GM12878 (cell line): ENCODE measurements at regions not wholly inside any gene's neighbourhood (a gene's known extent, or its start where the extent isn't known, plus 50 kb on each side); places are given as distances from the start of the nearest gene placed in this dataset.

Source experiments
- ATAC-seq: fragments of 200-7000 bp; cut with Tn5 transposase; 3 replicates; pipeline ENCODE4 v1.9.1; 2020; ENCODE audit warnings: mild to moderate bottlenecking, moderate library complexity
- BruUV-seq: library from RNA; stranded (reverse); fragments of 400-500 nt; replicated peaks from 2 replicates; lab custom pipeline; 2021; lab: Mats Ljungman, UMichigan
- CTCF ChIA-PET: fragments of 300-600 bp; sonication (Branson Sonifier 250); formaldehyde crosslinking; extraction: SDS; loops from one replicate; lab custom pipeline; 2021; ENCODE audit warnings: inconsistent platforms; lab: Yijun Ruan, JAX
- POLR2A ChIA-PET: fragments of 350-600 bp; formaldehyde crosslinking; extraction: SDS; loops from one replicate; lab custom pipeline; 2021; ENCODE audit warnings: inconsistent platforms; lab: Charles Lee
- RAD21 ChIA-PET: fragments of 300-600 bp; sonication (Branson Sonifier 250); formaldehyde crosslinking; loops from one replicate; lab custom pipeline; 2023; ENCODE audit warnings: antibody characterized with exemption; ENCODE audit not compliant: unreplicated experiment; lab: Charles Lee
- SMC1A ChIA-PET: fragments of 300-600 bp; sonication (Branson Sonifier 250); formaldehyde crosslinking; loops from one replicate; lab custom pipeline; 2023; ENCODE audit not compliant: unreplicated experiment, uncharacterized antibody; lab: Charles Lee
- DNase-seq: peaks from one replicate; pipeline ENCODE4 v3.0.0-alpha.2; 2011; ENCODE audit warnings: low read depth, low spot score
- FAIRE-seq: peaks from 3 replicates; lab custom pipeline; 2011; peaks lifted over from hg19 to GRCh38; lab: Jason Lieb, UNC
- H2AFZ ChIP-seq: 2 replicates; pipeline ENCODE4 v1.6.0; 2011; ENCODE audit warnings: low read depth, low read length, control low read depth; ENCODE audit not compliant: control insufficient read depth
- H3K27ac ChIP-seq: 2 replicates; pipeline ENCODE4 v1.5.1; 2011; ENCODE audit warnings: control low read depth; ENCODE audit not compliant: control insufficient read depth, insufficient read depth
- H3K27me3 ChIP-seq, 2 experiments: replicated peaks in 1 of 2; 2 replicates each; pipeline versions ENCODE4 v1.6.0 to v1.6.1; 2011; ENCODE audit warnings: low read length in 1 of 2; ENCODE audit not compliant: control insufficient read depth in 2 of 2, insufficient read depth in 2 of 2
- H3K36me3 ChIP-seq, 2 experiments: 2 replicates each; pipeline ENCODE4 v1.5.1; 2011; ENCODE audit warnings: low read length in 1 of 2; ENCODE audit not compliant: control insufficient read depth in 2 of 2, insufficient read depth in 2 of 2
- H3K4me1 ChIP-seq: 2 replicates; pipeline ENCODE4 v1.6.1; 2011; ENCODE audit warnings: mild to moderate bottlenecking, low read length, moderate library complexity, mixed read lengths; ENCODE audit not compliant: control insufficient read depth, insufficient read depth
- H3K4me2 ChIP-seq: 2 replicates; pipeline ENCODE4 v1.6.0; 2011; ENCODE audit warnings: control low read depth; ENCODE audit not compliant: control insufficient read depth, insufficient read depth
- H3K4me3 ChIP-seq: fragments of 200-600 bp; sonication (generic); 2 replicates; pipeline ENCODE4 v1.5.1; 2016
- H3K79me2 ChIP-seq: 2 replicates; pipeline ENCODE4 v1.6.0; 2011; ENCODE audit warnings: low read length; ENCODE audit not compliant: control insufficient read depth, insufficient read depth
- H3K9ac ChIP-seq: 2 replicates; pipeline ENCODE4 v1.8.0; 2011; ENCODE audit warnings: low read length, control low read depth, mixed read lengths; ENCODE audit not compliant: control insufficient read depth, insufficient read depth
- H3K9me3 ChIP-seq: replicated peaks from 3 replicates; pipeline ENCODE4 v1.5.1; 2011; ENCODE audit warnings: mild to moderate bottlenecking, low read length; ENCODE audit not compliant: control insufficient read depth, insufficient read depth
- H4K20me1 ChIP-seq: 2 replicates; pipeline ENCODE4 v1.6.0; 2011; ENCODE audit not compliant: control insufficient read depth, insufficient read depth
- BACH1 ChIP-seq: fragments of 450-650 bp; IDR thresholded peaks from 2 replicates; pipeline ENCODE4 v1.6.1; 2017; ENCODE audit warnings: mild to moderate bottlenecking, borderline replicate concordance
- BHLHE40 ChIP-seq, 2 experiments: fragments of 450-650 bp in 1 of 2; IDR thresholded peaks; 2 replicates each; pipeline ENCODE4 v1.6.1; 2011 to 2017; ENCODE audit warnings: low read depth in 2 of 2, borderline replicate concordance in 1 of 2, improper control_type of control experiment in 1 of 2, low read length in 1 of 2, mild to moderate bottlenecking in 1 of 2
- BRCA1 ChIP-seq: IDR thresholded peaks from 2 replicates; pipeline ENCODE4 v1.6.1; 2011; ENCODE audit warnings: low read depth, low read length, improper control_type of control experiment
- CBFB ChIP-seq: IDR thresholded peaks from 2 replicates; pipeline ENCODE4 v1.6.1; 2016; ENCODE audit warnings: antibody characterized with exemption, low read depth
- CHD2 ChIP-seq: IDR thresholded peaks from 2 replicates; pipeline ENCODE4 v1.6.1; 2011; ENCODE audit warnings: low read depth, low read length, improper control_type of control experiment, borderline replicate concordance
- DPF2 ChIP-seq: fragments of 450-650 bp; IDR thresholded peaks from 2 replicates; pipeline ENCODE4 v1.6.1; 2017; ENCODE audit warnings: mild to moderate bottlenecking
- FOXM1 ChIP-seq: IDR thresholded peaks from 2 replicates; pipeline ENCODE4 v1.6.1; 2012; ENCODE audit warnings: low read depth, mild to moderate bottlenecking, inconsistent platforms, low read length, moderate library complexity
- IRF3 ChIP-seq: fragments of 450-650 bp; IDR thresholded peaks from 2 replicates; pipeline ENCODE4 v1.6.1; 2014; ENCODE audit warnings: mild to moderate bottlenecking
- MYC ChIP-seq: IDR thresholded peaks from 2 replicates; pipeline ENCODE4 v1.6.1; 2011; ENCODE audit warnings: mild to moderate bottlenecking, low read length, moderate library complexity, inconsistent platforms; ENCODE audit not compliant: insufficient read depth, insufficient replicate concordance, insufficient read length, severe bottlenecking
- NR2C1 ChIP-seq: fragments of 450-650 bp; IDR thresholded peaks from 2 replicates; pipeline ENCODE4 v1.6.1; 2017; ENCODE audit warnings: antibody characterized with exemption, mild to moderate bottlenecking, moderate library complexity
- NR2C2 ChIP-seq: IDR thresholded peaks from 2 replicates; pipeline ENCODE4 v1.6.1; 2011; ENCODE audit warnings: borderline replicate concordance, low read depth; ENCODE audit not compliant: control insufficient read depth, insufficient read length
- PKNOX1 ChIP-seq: fragments of 450-650 bp; IDR thresholded peaks from 2 replicates; pipeline ENCODE4 v1.6.1; 2016; ENCODE audit warnings: mild to moderate bottlenecking
- RELA ChIP-seq: fragments of 450-650 bp; IDR thresholded peaks from 2 replicates; pipeline ENCODE4 v1.8.0; 2014; ENCODE audit warnings: borderline replicate concordance; ENCODE audit not compliant: partially characterized antibody
- SIN3A ChIP-seq: IDR thresholded peaks from 2 replicates; pipeline ENCODE4 v1.6.1; 2012; ENCODE audit warnings: low read depth, low read length, improper control_type of control experiment
- STAT1 ChIP-seq: fragments of 450-650 bp; conservative IDR thresholded peaks from 2 replicates; pipeline ENCODE4 v1.6.1; 2014; ENCODE audit warnings: antibody characterized with exemption, mild to moderate bottlenecking
- in situ Hi-C: fragments of 300-500 bp; cut with MboI; formaldehyde crosslinking; loops from 9 replicates; pipeline ENCODE4 v1.14.3; 2018; ENCODE audit warnings: mixed read lengths
- intact Hi-C: fragments of 100-400 bp; cut with micrococcal nuclease; formaldehyde crosslinking; loops from one replicate; pipeline ENCODE4 v1.14.2; 2022; ENCODE audit not compliant: unreplicated experiment

GRCh38 chr4:132860976-132861375 lies 288.1 kb upstream of the PCDH10 start:
- no peaks in the 10 kb centered on the region for H3K27me3 ChIP-seq
- no peak overlapping the region for H2AFZ ChIP-seq
- BruUV-seq, result no TSS peak
- RAD21 ChIA-PET, result no interaction called here
- H3K9me3 ChIP-seq, result no peaks in the 10 kb centered on the region
- DNase-seq (no peak), ATAC-seq (no peak), FAIRE-seq (no peak)
- no peaks in the 10 kb centered on the region for H4K20me1 ChIP-seq
- POLR2A ChIA-PET, result no interaction called here
- CTCF ChIA-PET, result no interaction called here
- no peak overlapping the region for H3K4me2 ChIP-seq
- no peaks in the 10 kb centered on the region for H3K36me3 ChIP-seq
- no peak overlapping the region for H3K4me3 ChIP-seq
- H3K79me2 ChIP-seq, result no peaks in the 10 kb centered on the region
- in situ Hi-C loops, result no loop called here
- intact Hi-C loops, result no loop called here
- SMC1A ChIA-PET, result no interaction called here
- no peak overlapping the region for H3K9ac ChIP-seq
- H3K4me1 ChIP-seq, result no peaks in the 10 kb centered on the region
- TF ChIP-seq MYC, result no peak
- TF ChIP-seq BACH1, result no peak
- TF ChIP-seq IRF3, result no peak
- TF ChIP-seq CHD2, result no peak
- TF ChIP-seq STAT1, result no peak
- no peak for TF ChIP-seq FOXM1
- no peak for TF ChIP-seq PKNOX1
- no peak for TF ChIP-seq RELA
- no peak for TF ChIP-seq NR2C1
- TF ChIP-seq DPF2, result no peak
- no peak for TF ChIP-seq BRCA1
- no peak for TF ChIP-seq SIN3A
- TF ChIP-seq CBFB, result no peak
- TF ChIP-seq NR2C2, result no peak
- TF ChIP-seq BHLHE40 (IDR thresholded peaks at IDR 0.05; ENCODE audit: borderline replicate concordance in 1 of 2, low read depth in 2 of 2, low read length in 1 of 2), result no peak
- H3K27ac ChIP-seq, result no peak overlapping the region
